HG02571 (cell line): ENCODE measurements at regions not wholly inside any gene's neighbourhood (a gene's known extent, or its start where the extent isn't known, plus 50 kb on each side); places are given as distances from the start of the nearest gene placed in this dataset.

Experiments used
- ATAC-seq: cut with Tn5 transposase; IDR thresholded peaks from one replicate; pipeline ENCODE4 v1.9.1; 2021; ENCODE audit warnings: mild to moderate bottlenecking, moderate library complexity; ENCODE audit not compliant: unreplicated experiment

- ATAC-seq: no peak
These were observed 360.0 kb upstream of the RAB6C start for GRCh38 chr2:129619471-129619870.

GRCh38 chr2:129620411-129620810 lies 359.1 kb upstream of the RAB6C start:
- no peak for ATAC-seq

- ATAC-seq: no peak
These were observed 355.7 kb upstream of the RAB6C start for GRCh38 chr2:129623783-129624182.

- ATAC-seq: no peak
These were observed 352.0 kb upstream of the RAB6C start for GRCh38 chr2:129627437-129627836.

GRCh38 chr2:129636692-129637091 lies 342.8 kb upstream of the RAB6C start:
- ATAC-seq: no peak

- no peak for ATAC-seq
These were observed 338.1 kb upstream of the RAB6C start for GRCh38 chr2:129641371-129641770.

GRCh38 chr2:129642526-129643043 lies 336.9 kb upstream of the RAB6C start:
- no peak for ATAC-seq

GRCh38 chr2:129645335-129645734 lies 334.1 kb upstream of the RAB6C start:
- ATAC-seq: no peak

- no peak for ATAC-seq
These were observed 333.4 kb upstream of the RAB6C start for GRCh38 chr2:129646107-129646506.

GRCh38 chr2:129653246-129653645 lies 326.2 kb upstream of the RAB6C start:
- no peak for ATAC-seq

- ATAC-seq: no peak
These were observed 325.1 kb upstream of the RAB6C start for GRCh38 chr2:129654331-129654730.

- no peak for ATAC-seq
These were observed 323.3 kb upstream of the RAB6C start for GRCh38 chr2:129656081-129656598.

GRCh38 chr2:129658430-129658829 lies 321.0 kb upstream of the RAB6C start:
- no peak for ATAC-seq

- ATAC-seq: no peak
These were observed 317.5 kb upstream of the RAB6C start for GRCh38 chr2:129661935-129662334.

- ATAC-seq: no peak
These were observed 311.9 kb upstream of the RAB6C start for GRCh38 chr2:129667577-129667976.

GRCh38 chr2:129672521-129672920 lies 306.9 kb upstream of the RAB6C start:
- no peak for ATAC-seq

- no peak for ATAC-seq
These were observed 306.2 kb upstream of the RAB6C start for GRCh38 chr2:129673234-129673633.

- no peak for ATAC-seq
These were observed 305.4 kb upstream of the RAB6C start for GRCh38 chr2:129673847-129674711.

GRCh38 chr2:129678751-129679150 lies 300.7 kb upstream of the RAB6C start:
- no peak for ATAC-seq

- ATAC-seq: no peak
These were observed 297.7 kb upstream of the RAB6C start for GRCh38 chr2:129681788-129682187.

GRCh38 chr2:129689653-129690448 lies 289.6 kb upstream of the RAB6C start:
- ATAC-seq: no peak

GRCh38 chr2:129695496-129695895 lies 284.0 kb upstream of the RAB6C start:
- no peak for ATAC-seq
